NT2/D1 (cell line): ENCODE measurements at regions not wholly inside any gene's neighbourhood (a gene's known extent, or its start where the extent isn't known, plus 50 kb on each side); places are given as distances from the start of the nearest gene placed in this dataset.

Source experiments
- SUZ12 ChIP-seq: IDR thresholded peaks from 2 replicates; pipeline ENCODE4 v1.6.1; 2011; ENCODE audit not compliant: insufficient read length, insufficient read depth; ENCODE audit errors: extremely low read depth
- YY1 ChIP-seq: IDR thresholded peaks from 2 replicates; pipeline ENCODE4 v1.6.1; 2011; ENCODE audit not compliant: insufficient read length, insufficient read depth
- ZNF274 ChIP-seq: IDR thresholded peaks from 2 replicates; pipeline ENCODE4 v1.6.1; 2011; ENCODE audit warnings: mild to moderate bottlenecking, low read depth, low read length

- TF ChIP-seq SUZ12 (no peak), ZNF274 (no peak), YY1 (no peak)
Observed at GRCh38 chr4:161101881-161102280, 1061.9 kb downstream of the FSTL5 start.
